ENCODE measurements at regions not wholly inside any gene's neighbourhood (a gene's known extent, or its start where the extent isn't known, plus 50 kb on each side); places are given as distances from the start of the nearest gene placed in this dataset.
A peak's percentile ranks its signal among the peaks of the same experiment; 100 is the strongest.
"Not testable (repeated sequence)": the region's sequence is repeated elsewhere in the genome, so short reads cannot be mapped to it uniquely, and the experiment has no call there.

DNA sequence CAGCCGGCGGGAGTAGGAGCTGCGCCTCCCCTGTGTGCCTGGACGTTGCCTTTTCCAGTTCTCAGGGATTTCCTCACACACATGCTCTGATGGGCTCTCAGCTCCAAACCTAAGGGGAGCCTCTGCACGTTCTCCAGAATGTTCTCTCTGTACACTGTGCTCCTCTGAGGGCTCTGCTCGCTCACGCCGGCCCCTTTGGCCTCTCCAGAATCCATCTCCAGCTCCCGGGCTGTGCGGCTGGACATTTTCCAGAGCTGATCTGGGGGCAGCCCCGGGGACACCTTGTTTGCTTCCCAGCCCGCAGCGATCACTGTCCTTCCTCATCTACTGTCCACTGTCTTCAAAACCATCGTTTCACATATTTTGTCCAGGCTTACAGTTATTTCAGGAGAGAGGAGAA is 245.4 kb upstream of the HDAC4 start:
- no peaks in the 10 kb centered on the region for H3K4me1 ChIP-seq
- DNase-seq: no peak
- H3K27me3 ChIP-seq: peaks cover 10% of the 10 kb centered on the region
- H3K4me3 ChIP-seq (ENCODE audit: low read depth, low read length): no peak overlapping the region
- no peaks in the 10 kb centered on the region for H3K9me3 ChIP-seq
- TF ChIP-seq, protein P1, sequence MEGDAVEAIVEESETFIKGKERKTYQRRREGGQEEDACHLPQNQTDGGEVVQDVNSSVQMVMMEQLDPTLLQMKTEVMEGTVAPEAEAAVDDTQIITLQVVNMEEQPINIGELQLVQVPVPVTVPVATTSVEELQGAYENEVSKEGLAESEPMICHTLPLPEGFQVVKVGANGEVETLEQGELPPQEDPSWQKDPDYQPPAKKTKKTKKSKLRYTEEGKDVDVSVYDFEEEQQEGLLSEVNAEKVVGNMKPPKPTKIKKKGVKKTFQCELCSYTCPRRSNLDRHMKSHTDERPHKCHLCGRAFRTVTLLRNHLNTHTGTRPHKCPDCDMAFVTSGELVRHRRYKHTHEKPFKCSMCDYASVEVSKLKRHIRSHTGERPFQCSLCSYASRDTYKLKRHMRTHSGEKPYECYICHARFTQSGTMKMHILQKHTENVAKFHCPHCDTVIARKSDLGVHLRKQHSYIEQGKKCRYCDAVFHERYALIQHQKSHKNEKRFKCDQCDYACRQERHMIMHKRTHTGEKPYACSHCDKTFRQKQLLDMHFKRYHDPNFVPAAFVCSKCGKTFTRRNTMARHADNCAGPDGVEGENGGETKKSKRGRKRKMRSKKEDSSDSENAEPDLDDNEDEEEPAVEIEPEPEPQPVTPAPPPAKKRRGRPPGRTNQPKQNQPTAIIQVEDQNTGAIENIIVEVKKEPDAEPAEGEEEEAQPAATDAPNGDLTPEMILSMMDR (IDR thresholded peaks at IDR 0.05; ENCODE audit: low read depth, low read length): no peak
- H3K36me3 ChIP-seq: no peaks in the 10 kb centered on the region

- not testable (repeated sequence) for H3K9me3 ChIP-seq; H3K4me1 ChIP-seq; DNase-seq; H3K36me3 ChIP-seq; H3K4me3 ChIP-seq (ENCODE audit: low read depth, low read length); H3K27me3 ChIP-seq
These were observed 243.8 kb upstream of the HDAC4 start for GRCh38 chr2:239644594-239644993.

DNA sequence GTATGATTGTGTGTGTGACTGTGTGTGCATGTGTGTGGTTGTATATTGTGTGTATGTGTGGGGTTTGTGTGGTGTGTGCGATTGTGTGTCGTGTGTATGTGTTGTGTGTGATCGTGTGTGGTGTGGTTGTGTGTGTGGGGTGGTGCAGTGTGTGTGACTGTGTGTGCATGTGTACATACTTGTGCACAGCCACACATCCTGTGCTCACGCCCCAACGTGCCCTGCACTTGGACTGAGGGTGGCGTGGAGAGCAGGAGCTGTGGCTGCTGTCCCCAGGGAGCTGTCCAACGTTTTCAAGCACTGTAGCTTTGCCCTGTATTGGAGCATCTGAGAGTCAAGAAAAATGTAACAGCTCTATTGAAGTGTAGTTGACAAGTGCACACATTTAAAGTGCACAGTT is 243.2 kb upstream of the HDAC4 start:
- H3K9me3 ChIP-seq: no peaks in the 10 kb centered on the region
- no peaks in the 10 kb centered on the region for H3K4me1 ChIP-seq
- peak; percentile 31 for DNase-seq
- TF ChIP-seq, protein P1 (IDR thresholded peaks at IDR 0.05; ENCODE audit: low read depth, low read length): no peak
- H3K36me3 ChIP-seq: no peaks in the 10 kb centered on the region
- H3K4me3 ChIP-seq (ENCODE audit: low read depth, low read length): no peak overlapping the region
- peaks cover 10% of the 10 kb centered on the region for H3K27me3 ChIP-seq

GRCh38 chr2:239642406-239643004 is 241.7 kb upstream of the HDAC4 start:
- Histone ChIP-seq H3K4me1 (no peaks in the 10 kb centered on the region), H3K4me3 (ENCODE audit: low read depth, low read length) (no peak overlapping the region), H3K27me3 (peaks cover 10% of the 10 kb centered on the region), H3K9me3 (no peaks in the 10 kb centered on the region), H3K36me3 (no peaks in the 10 kb centered on the region)
- TF ChIP-seq, protein P1 (IDR thresholded peaks at IDR 0.05; ENCODE audit: low read depth, low read length): no peak
- DNase-seq: no peak

GRCh38 chr2:239641904-239642303 is 241.1 kb upstream of the HDAC4 start:
- not testable (repeated sequence) for H3K4me3 ChIP-seq (ENCODE audit: low read depth, low read length); H3K4me1 ChIP-seq; H3K9me3 ChIP-seq; DNase-seq; H3K36me3 ChIP-seq; H3K27me3 ChIP-seq

- no peak overlapping the region for H3K4me3 ChIP-seq (ENCODE audit: low read depth, low read length)
- H3K9me3 ChIP-seq: no peaks in the 10 kb centered on the region
- no peaks in the 10 kb centered on the region for H3K36me3 ChIP-seq
- H3K4me1 ChIP-seq: no peaks in the 10 kb centered on the region
- TF ChIP-seq, protein P1 (IDR thresholded peaks at IDR 0.05; ENCODE audit: low read depth, low read length): no peak
- DNase-seq: no peak
- H3K27me3 ChIP-seq: peaks cover 2% of the 10 kb centered on the region; the same call in 1 of the 2 replicates
These were observed 240.1 kb upstream of the HDAC4 start for GRCh38 chr2:239640676-239641578.

DNA sequence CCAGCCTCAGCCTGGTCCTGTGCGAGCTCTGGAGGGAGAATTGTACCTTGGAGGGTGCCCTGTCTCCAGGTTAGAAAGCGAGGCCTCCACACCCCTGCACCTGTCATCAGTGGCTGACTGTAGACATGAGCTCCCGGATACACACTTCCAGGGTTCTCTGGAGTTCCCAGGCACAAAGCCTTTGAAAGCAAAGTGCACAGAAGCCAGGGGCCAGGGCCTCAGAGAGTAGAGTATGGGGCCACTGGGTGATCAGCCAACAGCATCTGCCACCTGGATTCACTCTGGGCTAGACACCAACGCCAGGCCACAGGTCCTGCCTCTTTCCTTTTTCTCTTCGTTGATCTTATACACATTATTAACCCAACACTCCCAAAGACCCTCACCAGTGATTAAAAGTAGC is 239.4 kb upstream of the HDAC4 start:
- TF ChIP-seq, protein P1 (IDR thresholded peaks at IDR 0.05; ENCODE audit: low read depth, low read length): no peak
- Histone ChIP-seq H3K27me3 (no peaks in the 10 kb centered on the region), H3K36me3 (no peaks in the 10 kb centered on the region), H3K4me1 (no peaks in the 10 kb centered on the region), H3K4me3 (ENCODE audit: low read depth, low read length) (no peak overlapping the region), H3K9me3 (no peaks in the 10 kb centered on the region)
- DNase-seq: no peak
